Mesendoderm (in vitro differentiated cells): ENCODE measurements at regions not wholly inside any gene's neighbourhood (a gene's known extent, or its start where the extent isn't known, plus 50 kb on each side); places are given as distances from the start of the nearest gene placed in this dataset.

ENCODE experiments used
- DNase-seq: peaks from one replicate; pipeline ENCODE4 v3.0.0; 2013
- H2AK5ac ChIP-seq: 2 replicates; pipeline ENCODE4 v1.6.1; 2013; ENCODE audit warnings: low read length, inconsistent platforms
- H2BK120ac ChIP-seq: 2 replicates; pipeline ENCODE4 v1.6.1; 2013; ENCODE audit warnings: low read depth, mild to moderate bottlenecking, low read length, moderate library complexity, mixed read lengths
- H2BK15ac ChIP-seq: replicated peaks from 2 replicates; pipeline ENCODE4 v1.6.1; 2013; ENCODE audit warnings: low read depth, mild to moderate bottlenecking, moderate library complexity
- H2BK5ac ChIP-seq: 2 replicates; pipeline ENCODE4 v1.6.1; 2013; ENCODE audit warnings: low read length, inconsistent platforms
- H3K18ac ChIP-seq: 2 replicates; pipeline ENCODE4 v1.6.1; 2013; ENCODE audit warnings: mild to moderate bottlenecking, low read length, mixed read lengths
- H3K23ac ChIP-seq: one replicate; pipeline ENCODE4 v1.6.1; 2013; ENCODE audit warnings: low read length
- H3K27ac ChIP-seq: 2 replicates; pipeline ENCODE4 v1.5.1; 2013; ENCODE audit warnings: low read depth, mild to moderate bottlenecking, inconsistent platforms, low read length, moderate library complexity
- H3K27me3 ChIP-seq: 2 replicates; pipeline ENCODE4 v1.6.1; 2013; ENCODE audit warnings: low read length, control low read depth, mild to moderate bottlenecking, inconsistent platforms; ENCODE audit not compliant: insufficient read depth, poor library complexity
- H3K36me3 ChIP-seq: 2 replicates; pipeline ENCODE4 v1.6.1; 2013; ENCODE audit warnings: low read length, inconsistent platforms; ENCODE audit not compliant: control insufficient read depth, insufficient read depth
- H3K4ac ChIP-seq: one replicate; pipeline ENCODE4 v1.6.1; 2013; ENCODE audit warnings: low read depth, mild to moderate bottlenecking, low read length, moderate library complexity
- H3K4me1 ChIP-seq: 2 replicates; pipeline ENCODE4 v1.6.1; 2013; ENCODE audit warnings: low read depth, low read length, inconsistent platforms; ENCODE audit not compliant: control insufficient read depth
- H3K4me2 ChIP-seq: 2 replicates; pipeline ENCODE4 v1.6.1; 2013; ENCODE audit warnings: low read length
- H3K4me3 ChIP-seq: 2 replicates; pipeline ENCODE4 v1.5.1; 2013; ENCODE audit warnings: mild to moderate bottlenecking, low read length
- H3K56ac ChIP-seq: one replicate; pipeline ENCODE4 v1.6.1; 2013; ENCODE audit warnings: low read length
- H3K79me1 ChIP-seq: 2 replicates; pipeline ENCODE4 v1.6.1; 2013; ENCODE audit warnings: low read length, inconsistent platforms
- H3K79me2 ChIP-seq: 2 replicates; pipeline ENCODE4 v1.6.1; 2013; ENCODE audit warnings: mild to moderate bottlenecking, low read length; ENCODE audit not compliant: control insufficient read depth, insufficient read depth
- H3K9ac ChIP-seq: 2 replicates; pipeline ENCODE4 v1.6.1; 2013; ENCODE audit warnings: low read length, inconsistent platforms
- H4K5ac ChIP-seq: one replicate; pipeline ENCODE4 v1.6.1; 2013; ENCODE audit warnings: low read length
- H4K8ac ChIP-seq: one replicate; pipeline ENCODE4 v1.6.1; 2013; ENCODE audit warnings: low read depth, mild to moderate bottlenecking, control low read depth, low read length, moderate library complexity
- WGBS: extraction: QIAGEN DNeasy Blood & Tissue Kit; methylation state at CpG from one replicate; pipeline ENCODE4 v1.1.7; 2013; ENCODE audit warnings: low lambda C conversion rate, missing lambda C conversion rate; ENCODE audit not compliant: insufficient coverage; ENCODE audit errors: extremely low coverage; 5-methylcytosine and 5-hydroxymethylcytosine counted together

- no peak overlapping the region for H2BK5ac ChIP-seq
- H3K9ac ChIP-seq, result no peak overlapping the region
- WGBS, result no CpG with 5 or more reads among the region's 2 CpGs
- no peak overlapping the region for H4K5ac ChIP-seq
- H3K4me2 ChIP-seq, result no peak overlapping the region
- no peak overlapping the region for H3K23ac ChIP-seq
- no peak overlapping the region for H2BK120ac ChIP-seq
- H3K79me1 ChIP-seq, result no peaks in the 10 kb centered on the region
- no peak overlapping the region for H2BK15ac ChIP-seq
- H3K18ac ChIP-seq, result no peak overlapping the region
- no peak overlapping the region for H3K27ac ChIP-seq
- H3K4me1 ChIP-seq, result no peaks in the 10 kb centered on the region
- no peak overlapping the region for H3K4me3 ChIP-seq
- no peak overlapping the region for H3K56ac ChIP-seq
- H3K4ac ChIP-seq, result no peak overlapping the region
- no peaks in the 10 kb centered on the region for H3K36me3 ChIP-seq
- no peaks in the 10 kb centered on the region for H3K79me2 ChIP-seq
- no peak overlapping the region for H4K8ac ChIP-seq
- H3K27me3 ChIP-seq, result no peaks in the 10 kb centered on the region
- DNase-seq, result no peak
- H2AK5ac ChIP-seq, result no peak overlapping the region
Measured at GRCh38 chr12:111203969-111204368, 164.9 kb downstream of the PHETA1 start.

GRCh38 chr12:111203446-111203845 lies 165.4 kb downstream of the PHETA1 start:
- no peak overlapping the region for H3K4me2 ChIP-seq
- DNase-seq, result no peak

DNA sequence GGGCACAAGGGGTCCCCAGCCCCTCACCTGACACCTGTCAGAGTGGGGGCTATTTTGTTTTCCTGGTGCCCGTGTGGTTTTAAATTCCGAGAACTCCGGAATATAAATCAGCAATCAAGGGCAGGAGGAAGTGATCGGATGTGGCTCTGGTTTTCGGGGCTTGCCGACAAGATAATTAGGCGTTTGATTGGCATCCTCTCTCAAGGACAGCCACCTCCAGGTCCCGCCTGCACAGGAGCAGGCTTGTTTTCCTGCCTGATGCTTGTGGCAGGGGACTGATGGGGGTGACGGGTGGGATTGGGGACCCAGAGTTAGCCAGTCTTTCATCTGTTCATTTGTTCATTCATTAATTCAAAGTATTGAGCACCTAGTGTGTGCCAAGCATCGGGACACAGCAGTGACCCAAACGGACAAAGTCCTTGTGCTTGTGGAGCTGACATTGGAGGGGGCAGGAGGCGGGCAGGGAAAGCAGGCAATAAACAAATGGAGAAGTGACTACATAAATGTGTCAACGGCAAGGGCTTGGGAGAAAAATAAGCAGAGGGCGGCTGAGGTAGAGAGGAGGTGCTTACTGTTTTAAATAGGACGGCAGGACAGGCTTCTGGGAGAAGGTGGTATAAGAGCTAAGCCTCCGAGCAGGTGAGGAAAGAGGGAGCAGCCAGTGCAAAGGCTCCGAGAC lies 166.5 kb downstream of the PHETA1 start:
- Histone ChIP-seq H2AK5ac (no peak overlapping the region), H3K56ac (no peak overlapping the region), H3K27me3 (no peaks in the 10 kb centered on the region), H4K5ac (no peak overlapping the region), H3K79me1 (no peaks in the 10 kb centered on the region), H3K18ac (no peak overlapping the region), H3K4me1 (no peaks in the 10 kb centered on the region), H2BK5ac (no peak overlapping the region), H3K23ac (no peak overlapping the region), H3K4me3 (no peak overlapping the region), H3K36me3 (no peaks in the 10 kb centered on the region), H4K8ac (no peak overlapping the region), H3K4me2 (no peak overlapping the region), H3K4ac (no peak overlapping the region), H3K79me2 (no peaks in the 10 kb centered on the region), H3K9ac (no peak overlapping the region), H3K27ac (no peak overlapping the region), H2BK120ac (no peak overlapping the region), H2BK15ac (no peak overlapping the region)
- no peak for DNase-seq
- no CpG with 5 or more reads among the region's 17 CpGs for WGBS

More at GRCh38 chr12:111203446-111203845, 165.4 kb downstream of the PHETA1 start:
- Histone ChIP-seq H3K56ac (no peak overlapping the region), H4K5ac (no peak overlapping the region), H3K79me1 (no peaks in the 10 kb centered on the region), H3K79me2 (no peaks in the 10 kb centered on the region), H3K4me1 (no peaks in the 10 kb centered on the region), H2BK120ac (no peak overlapping the region), H3K9ac (no peak overlapping the region), H3K4ac (no peak overlapping the region), H3K18ac (no peak overlapping the region), H2AK5ac (no peak overlapping the region), H3K27me3 (no peaks in the 10 kb centered on the region), H3K36me3 (no peaks in the 10 kb centered on the region), H2BK15ac (no peak overlapping the region), H3K23ac (no peak overlapping the region), H3K4me3 (no peak overlapping the region), H4K8ac (no peak overlapping the region), H2BK5ac (no peak overlapping the region), H3K27ac (no peak overlapping the region)
- no CpG with 5 or more reads among the region's 4 CpGs for WGBS

DNA sequence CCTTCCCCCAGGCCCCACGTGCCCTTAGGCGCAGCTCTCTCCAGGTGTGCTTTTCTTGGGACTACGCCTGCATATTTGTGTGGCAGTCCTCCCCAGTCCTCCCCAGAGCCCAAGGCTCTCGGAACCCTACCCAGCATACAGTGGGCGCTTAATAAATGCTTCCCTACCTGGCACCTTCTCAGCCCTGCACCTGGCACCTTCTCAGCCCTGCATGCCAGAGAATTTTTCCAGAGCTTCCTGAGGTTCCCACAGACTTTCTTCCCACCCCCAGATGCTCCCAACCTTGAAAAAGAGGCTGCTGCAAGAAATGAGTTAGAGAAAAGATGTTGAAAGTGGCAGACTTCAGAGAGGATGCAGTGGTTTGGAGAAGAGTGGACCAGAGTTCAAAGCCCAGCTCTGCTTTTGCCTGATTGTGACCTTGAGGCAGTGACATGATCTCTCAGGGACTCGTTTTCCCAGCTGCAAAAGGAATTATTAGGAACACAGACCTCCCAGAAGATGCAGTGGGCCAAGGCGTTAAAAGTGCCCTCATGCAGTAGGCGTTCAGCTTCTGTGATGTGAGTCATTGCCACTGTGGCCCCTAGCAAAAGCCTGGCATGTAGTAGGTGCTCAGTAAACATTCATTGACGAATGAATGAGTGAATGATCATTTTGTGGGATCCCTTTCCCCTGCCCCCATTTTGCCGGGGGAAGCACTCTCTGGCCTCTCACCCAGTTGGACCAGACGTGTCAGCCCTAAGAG lies 167.2 kb downstream of the PHETA1 start:
- Histone ChIP-seq H2BK5ac (no peak overlapping the region), H3K4me2 (no peak overlapping the region), H3K23ac (no peak overlapping the region), H4K5ac (no peak overlapping the region), H4K8ac (no peak overlapping the region), H3K79me1 (no peaks in the 10 kb centered on the region), H3K27me3 (no peaks in the 10 kb centered on the region), H3K9ac (no peak overlapping the region), H2BK120ac (no peak overlapping the region), H3K4ac (no peak overlapping the region), H3K36me3 (no peaks in the 10 kb centered on the region), H2AK5ac (no peak overlapping the region), H3K27ac (no peak overlapping the region), H3K4me1 (no peaks in the 10 kb centered on the region), H3K4me3 (no peak overlapping the region), H3K18ac (no peak overlapping the region), H2BK15ac (no peak overlapping the region), H3K79me2 (no peaks in the 10 kb centered on the region), H3K56ac (no peak overlapping the region)
- no CpG with 5 or more reads among the region's 11 CpGs for WGBS
- DNase-seq, result no peak

DNA sequence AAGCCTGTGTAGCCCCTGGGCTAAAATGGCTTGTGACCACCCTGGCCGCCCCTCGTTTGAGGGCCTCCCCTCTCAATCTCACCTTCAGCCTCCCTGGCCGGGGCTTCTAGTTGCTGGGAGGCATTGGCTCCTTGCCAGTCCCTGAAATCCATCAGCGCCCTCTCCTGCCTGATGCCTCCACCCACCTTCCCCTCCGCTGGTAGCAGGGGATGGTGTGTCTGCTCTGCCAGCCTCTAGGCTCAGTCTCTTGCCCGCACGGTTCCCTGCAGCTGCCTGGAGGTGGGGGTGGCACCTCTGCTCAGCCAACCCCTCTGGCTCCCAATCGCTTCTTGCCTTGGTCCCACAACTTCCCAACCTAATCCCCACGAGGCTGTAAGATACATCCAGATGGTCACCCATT lies 167.9 kb downstream of the PHETA1 start:
- Histone ChIP-seq H3K4me3 (no peak overlapping the region), H2BK120ac (no peak overlapping the region), H3K27me3 (no peaks in the 10 kb centered on the region), H3K56ac (no peak overlapping the region), H2BK5ac (no peak overlapping the region), H3K4ac (no peak overlapping the region), H3K18ac (no peak overlapping the region), H3K4me1 (no peaks in the 10 kb centered on the region), H3K23ac (no peak overlapping the region), H3K79me2 (no peaks in the 10 kb centered on the region), H3K36me3 (no peaks in the 10 kb centered on the region), H2BK15ac (no peak overlapping the region), H4K8ac (no peak overlapping the region), H3K4me2 (no peak overlapping the region), H3K27ac (no peak overlapping the region), H4K5ac (no peak overlapping the region), H2AK5ac (no peak overlapping the region), H3K9ac (no peak overlapping the region), H3K79me1 (no peaks in the 10 kb centered on the region)
- DNase-seq, result peak; percentile 17
- no CpG with 5 or more reads among the region's 9 CpGs for WGBS
